HCT116 (cell line): ENCODE measurements at regions not wholly inside any gene's neighbourhood (a gene's known extent, or its start where the extent isn't known, plus 50 kb on each side); places are given as distances from the start of the nearest gene placed in this dataset.

Source experiments
- ATAC-seq: fragments of 200-7000 bp; cut with Tn5 transposase; 2 replicates; pipeline ENCODE4 v1.9.1; 2020; ENCODE audit warnings: mild to moderate bottlenecking, moderate library complexity
- BruUV-seq: library from RNA; stranded (reverse); fragments of 400-500 nt; replicated peaks from 2 replicates; lab custom pipeline; 2021; lab: Mats Ljungman, UMichigan
- CTCF ChIA-PET: fragments of 300-600 bp; sonication (Branson Sonifier 250); formaldehyde crosslinking; loops from one replicate; lab custom pipeline; 2021; ENCODE audit warnings: antibody characterized with exemption; lab: Charles Lee
- POLR2A ChIA-PET: fragments of 300-600, 350-600 bp; sonication (Branson Sonifier 250); formaldehyde crosslinking; loops from one replicate; lab custom pipeline; 2021; ENCODE audit warnings: antibody characterized with exemption; lab: Charles Lee
- RAD21 ChIA-PET, 2 experiments: fragments of 300-600 bp; sonication (Branson Sonifier 250); formaldehyde crosslinking; loops; one replicate each; lab custom pipeline; 2023; ENCODE audit warnings: low total read pairs in 2 of 2; ENCODE audit not compliant: uncharacterized antibody in 2 of 2, unreplicated experiment in 2 of 2, low non-redundant PET in 1 of 2; lab: Charles Lee
- DNase-seq: peaks from one replicate; pipeline ENCODE4 v3.0.0-alpha.2; 2010; ENCODE audit warnings: low read depth, low spot score
- H2AFZ ChIP-seq: fragments of 200-600 bp; shearing (Covaris generic), sonication (generic); 2 replicates; pipeline ENCODE4 v1.6.1; 2017; ENCODE audit warnings: low read depth, mixed run types, mixed read lengths, antibody characterized with exemption, low read length; ENCODE audit not compliant: poor library complexity, severe bottlenecking
- H3K27ac ChIP-seq: 2 replicates; pipeline ENCODE4 v1.5.1; 2012; ENCODE audit warnings: low read depth, low read length
- H3K27me3 ChIP-seq: fragments of 200-600 bp; sonication (generic); 2 replicates; pipeline ENCODE4 v1.6.1; 2016; ENCODE audit warnings: mixed run types, low read length, mixed read lengths; ENCODE audit not compliant: insufficient read depth
- H3K36me3 ChIP-seq, 2 experiments: fragments of 200-500 bp in 1 of 2; fragments of 200-600 bp in 1 of 2; sonication (Bioruptor generic) in 1 of 2; sonication (generic) in 1 of 2; 2 replicates each; pipeline versions ENCODE4 v1.5.1 to v1.6.1; 2014 to 2016; ENCODE audit warnings: low read length in 2 of 2, inconsistent platforms in 1 of 2, mixed read lengths in 1 of 2, mixed run types in 1 of 2; ENCODE audit not compliant: insufficient read depth in 2 of 2, control insufficient read depth in 1 of 2
- H3K4me1 ChIP-seq, 2 experiments: fragments of 200-600 bp in 1 of 2; sonication (generic) in 1 of 2; 2 replicates each; pipeline versions ENCODE4 v1.5.1 to v1.6.1; 2012 to 2017; ENCODE audit warnings: low read length in 2 of 2, inconsistent platforms in 1 of 2, mild to moderate bottlenecking in 1 of 2, mixed read lengths in 1 of 2, mixed run types in 1 of 2, moderate library complexity in 1 of 2; ENCODE audit not compliant: insufficient read depth in 2 of 2, control insufficient read depth in 1 of 2
- H3K4me2 ChIP-seq: fragments of 200-600 bp; sonication (generic); 2 replicates; pipeline ENCODE4 v1.6.1; 2017; ENCODE audit warnings: mixed run types, low read length, mixed read lengths
- H3K4me3 ChIP-seq, 2 experiments: fragments of 200-600 bp in 1 of 2; sonication (generic) in 1 of 2; replicated peaks in 1 of 2; 2 replicates each; pipeline ENCODE4 v1.5.1; 2011 to 2016; ENCODE audit warnings: low read length in 2 of 2, control low read depth in 1 of 2, low read depth in 1 of 2, mild to moderate bottlenecking in 1 of 2, mixed read lengths in 1 of 2, mixed run types in 1 of 2
- H3K79me2 ChIP-seq: fragments of 200-600 bp; sonication (generic); 2 replicates; pipeline ENCODE4 v1.6.1; 2017; ENCODE audit warnings: mild to moderate bottlenecking, mixed run types, low read length, moderate library complexity, mixed read lengths; ENCODE audit not compliant: insufficient read depth
- H3K9ac ChIP-seq: fragments of 200-600 bp; sonication (generic); 2 replicates; pipeline ENCODE4 v1.6.1; 2016; ENCODE audit warnings: low read length, mixed read lengths
- H3K9me2 ChIP-seq: fragments of 200-600 bp; sonication (generic), shearing (Covaris generic); 2 replicates; pipeline ENCODE4 v1.6.1; 2017; ENCODE audit warnings: mixed run types, mild to moderate bottlenecking, moderate library complexity; ENCODE audit not compliant: insufficient read depth
- H3K9me3 ChIP-seq, 2 experiments: fragments of 200-500 bp in 1 of 2; fragments of 200-600 bp in 1 of 2; sonication (Bioruptor generic) in 1 of 2; sonication (generic) in 1 of 2; 2 replicates each; pipeline ENCODE4 v1.6.1; 2014 to 2017; ENCODE audit warnings: low read length in 2 of 2, mixed read lengths in 2 of 2, inconsistent platforms in 1 of 2, low read depth in 1 of 2, mild to moderate bottlenecking in 1 of 2, mixed run types in 1 of 2, moderate library complexity in 1 of 2; ENCODE audit not compliant: control insufficient read depth in 1 of 2, insufficient read depth in 1 of 2
- H4K20me1 ChIP-seq: fragments of 200-600 bp; sonication (generic), shearing (Covaris generic); 2 replicates; pipeline ENCODE4 v1.6.1; 2017; ENCODE audit warnings: mixed run types, mild to moderate bottlenecking, moderate library complexity; ENCODE audit not compliant: insufficient read depth
- CEBPB ChIP-seq: IDR thresholded peaks from 2 replicates; pipeline ENCODE4 v1.6.1; 2012; ENCODE audit warnings: low read depth
- ELF1 ChIP-seq: IDR thresholded peaks from 2 replicates; pipeline ENCODE4 v1.6.1; 2012; ENCODE audit warnings: low read depth, borderline replicate concordance
- EZH2 ChIP-seq: fragments of 200-600 bp; sonication (generic); IDR thresholded peaks from 2 replicates; pipeline ENCODE4 v1.6.1; 2017; ENCODE audit warnings: antibody characterized with exemption, mixed run types
- JUND ChIP-seq: IDR thresholded peaks from 2 replicates; pipeline ENCODE4 v1.6.1; 2012
- POLR2AphosphoS5 ChIP-seq: IDR thresholded peaks from 2 replicates; pipeline ENCODE4 v1.6.1; 2011; ENCODE audit warnings: mild to moderate bottlenecking, low read depth, low read length, moderate library complexity
- SIN3A ChIP-seq: IDR thresholded peaks from 2 replicates; pipeline ENCODE4 v1.6.1; 2012; ENCODE audit warnings: low read depth
- SP1 ChIP-seq: IDR thresholded peaks from 2 replicates; pipeline ENCODE4 v1.6.1; 2012; ENCODE audit warnings: low read depth
- SRF ChIP-seq: IDR thresholded peaks from 2 replicates; pipeline ENCODE4 v1.6.1; 2012; ENCODE audit warnings: low read depth
- TCF7L2 ChIP-seq: IDR thresholded peaks from 2 replicates; pipeline ENCODE4 v1.7.0; 2011; ENCODE audit warnings: borderline replicate concordance, inconsistent platforms; ENCODE audit not compliant: insufficient read depth, insufficient read length; ENCODE audit errors: extremely low read depth
- YY1 ChIP-seq: IDR thresholded peaks from 2 replicates; pipeline ENCODE4 v1.6.1; 2011; ENCODE audit warnings: low read length, low read depth, moderate library complexity, mild to moderate bottlenecking; ENCODE audit not compliant: insufficient replicate concordance; ENCODE audit errors: extremely low read depth
- ZBTB33 ChIP-seq: IDR thresholded peaks from 2 replicates; pipeline ENCODE4 v1.6.1; 2011; ENCODE audit warnings: mild to moderate bottlenecking, low read length, moderate library complexity; ENCODE audit not compliant: insufficient replicate concordance; ENCODE audit errors: extremely low read depth
- ZNF274 ChIP-seq: fragments of 200-500 bp; sonication (Bioruptor generic); IDR thresholded peaks from 2 replicates; pipeline ENCODE4 v1.6.1; 2014; ENCODE audit warnings: mild to moderate bottlenecking, low read depth, low read length, inconsistent platforms
- intact Hi-C: fragments of 100-400 bp; cut with micrococcal nuclease; formaldehyde crosslinking; loops from 2 replicates; pipeline ENCODE4 v1.10.0; 2022
- TF ChIP-seq, protein P1 (sequence below): IDR thresholded peaks from 2 replicates; pipeline ENCODE4 v1.6.1; 2012; ENCODE audit warnings: low read depth

DNA sequence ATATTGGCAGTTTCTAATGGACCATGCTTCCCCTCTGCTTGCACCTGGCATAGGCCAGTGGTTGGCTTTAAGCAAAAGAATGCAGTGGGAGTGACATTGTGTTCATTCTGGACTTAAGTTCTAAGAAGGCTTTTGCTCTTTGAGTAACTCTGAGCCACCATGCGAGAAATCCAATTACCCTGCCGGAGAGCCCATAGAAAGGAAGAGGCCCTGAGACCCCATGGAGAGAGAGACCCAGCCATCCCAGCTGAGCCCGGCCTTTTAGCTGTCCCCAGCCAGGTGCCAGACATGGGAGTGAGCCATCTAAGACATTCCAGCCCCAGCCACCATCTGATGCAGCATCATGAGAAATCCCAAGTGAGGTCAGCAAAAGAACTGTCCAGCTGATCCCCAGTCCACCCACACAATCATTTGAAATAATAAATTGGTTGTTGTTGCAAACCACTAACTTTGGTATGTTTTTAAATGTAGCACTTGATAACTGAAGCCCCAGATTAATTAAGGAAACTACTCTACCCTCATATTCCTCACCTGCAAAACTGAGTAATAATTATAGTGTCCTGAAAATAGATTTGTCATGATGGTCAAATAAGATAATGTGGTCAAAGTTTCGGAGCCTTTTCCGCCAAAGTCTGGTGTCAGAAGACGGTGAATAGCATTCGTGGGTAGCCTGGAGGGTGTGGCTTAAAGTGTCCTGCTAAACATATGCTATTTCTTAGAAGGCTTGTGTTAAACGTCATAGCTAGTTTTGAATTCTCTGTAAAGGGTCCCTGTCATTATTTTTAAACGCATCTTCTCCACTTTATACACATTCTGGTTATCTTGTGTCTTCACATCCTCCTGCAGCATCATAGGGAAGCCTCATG lies 166.6 kb upstream of the PELI2 start:
- no peaks in the 10 kb centered on the region for H3K9me2 ChIP-seq
- H3K36me3 ChIP-seq: no peaks in the 10 kb centered on the region
- intact Hi-C loops: no loop called here
- H3K27ac ChIP-seq: no peak overlapping the region
- RAD21 ChIA-PET: no interaction called here
- H3K9ac ChIP-seq: no peak overlapping the region
- H3K4me3 ChIP-seq: no peak overlapping the region
- CTCF ChIA-PET: no interaction called here
- H3K27me3 ChIP-seq: peaks cover 32% of the 10 kb centered on the region
- H3K9me3 ChIP-seq: no peaks in the 10 kb centered on the region
- DNase-seq (no peak), ATAC-seq (no peak)
- no peaks in the 10 kb centered on the region for H3K4me1 ChIP-seq
- BruUV-seq: no TSS peak
- H4K20me1 ChIP-seq: no peaks in the 10 kb centered on the region
- POLR2A ChIA-PET: no interaction called here
- no peak overlapping the region for H2AFZ ChIP-seq
- TF ChIP-seq EZH2: no peak
- TF ChIP-seq SIN3A: no peak
- no peak for TF ChIP-seq ZNF274
- TF ChIP-seq ZBTB33: no peak
- no peak for TF ChIP-seq SRF
- no peak for TF ChIP-seq TCF7L2
- TF ChIP-seq ELF1: no peak
- no peak for TF ChIP-seq YY1
- no peak for TF ChIP-seq SP1
- TF ChIP-seq JUND: no peak
- TF ChIP-seq POLR2AphosphoS5: no peak
- TF ChIP-seq CEBPB: no peak
- TF ChIP-seq, protein P1, sequence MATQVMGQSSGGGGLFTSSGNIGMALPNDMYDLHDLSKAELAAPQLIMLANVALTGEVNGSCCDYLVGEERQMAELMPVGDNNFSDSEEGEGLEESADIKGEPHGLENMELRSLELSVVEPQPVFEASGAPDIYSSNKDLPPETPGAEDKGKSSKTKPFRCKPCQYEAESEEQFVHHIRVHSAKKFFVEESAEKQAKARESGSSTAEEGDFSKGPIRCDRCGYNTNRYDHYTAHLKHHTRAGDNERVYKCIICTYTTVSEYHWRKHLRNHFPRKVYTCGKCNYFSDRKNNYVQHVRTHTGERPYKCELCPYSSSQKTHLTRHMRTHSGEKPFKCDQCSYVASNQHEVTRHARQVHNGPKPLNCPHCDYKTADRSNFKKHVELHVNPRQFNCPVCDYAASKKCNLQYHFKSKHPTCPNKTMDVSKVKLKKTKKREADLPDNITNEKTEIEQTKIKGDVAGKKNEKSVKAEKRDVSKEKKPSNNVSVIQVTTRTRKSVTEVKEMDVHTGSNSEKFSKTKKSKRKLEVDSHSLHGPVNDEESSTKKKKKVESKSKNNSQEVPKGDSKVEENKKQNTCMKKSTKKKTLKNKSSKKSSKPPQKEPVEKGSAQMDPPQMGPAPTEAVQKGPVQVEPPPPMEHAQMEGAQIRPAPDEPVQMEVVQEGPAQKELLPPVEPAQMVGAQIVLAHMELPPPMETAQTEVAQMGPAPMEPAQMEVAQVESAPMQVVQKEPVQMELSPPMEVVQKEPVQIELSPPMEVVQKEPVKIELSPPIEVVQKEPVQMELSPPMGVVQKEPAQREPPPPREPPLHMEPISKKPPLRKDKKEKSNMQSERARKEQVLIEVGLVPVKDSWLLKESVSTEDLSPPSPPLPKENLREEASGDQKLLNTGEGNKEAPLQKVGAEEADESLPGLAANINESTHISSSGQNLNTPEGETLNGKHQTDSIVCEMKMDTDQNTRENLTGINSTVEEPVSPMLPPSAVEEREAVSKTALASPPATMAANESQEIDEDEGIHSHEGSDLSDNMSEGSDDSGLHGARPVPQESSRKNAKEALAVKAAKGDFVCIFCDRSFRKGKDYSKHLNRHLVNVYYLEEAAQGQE: no peak
- H3K79me2 ChIP-seq: no peaks in the 10 kb centered on the region
- H3K4me2 ChIP-seq: no peak overlapping the region
